WERI-Rb-1 (cell line): ENCODE measurements at regions not wholly inside any gene's neighbourhood (a gene's known extent, or its start where the extent isn't known, plus 50 kb on each side); places are given as distances from the start of the nearest gene placed in this dataset.

Experiments
- DNase-seq: peaks from one replicate; pipeline ENCODE4 v3.0.0-alpha.2; 2020
- H3K27ac ChIP-seq: fragments of 250-450 bp; sonication (Bioruptor Pico); 2 replicates; pipeline ENCODE4 v1.5.1; 2020; ENCODE audit warnings: mild to moderate bottlenecking, moderate library complexity
- H3K27me3 ChIP-seq: fragments of 250-450 bp; sonication (Bioruptor Pico); 2 replicates; pipeline ENCODE4 v1.5.1; 2021; ENCODE audit warnings: mild to moderate bottlenecking, low read depth, moderate library complexity; ENCODE audit not compliant: insufficient read depth, severe bottlenecking
- H3K36me3 ChIP-seq: fragments of 250-450 bp; sonication (Bioruptor Pico); 2 replicates; pipeline ENCODE4 v1.5.1; 2020; ENCODE audit warnings: mild to moderate bottlenecking, moderate library complexity
- H3K4me3 ChIP-seq: 2 replicates; pipeline ENCODE4 v1.5.1; 2011; ENCODE audit warnings: low read depth, mild to moderate bottlenecking, control low read depth, low read length
- H3K9me3 ChIP-seq: fragments of 250-450 bp; sonication (Bioruptor Pico); 2 replicates; pipeline ENCODE4 v1.5.1; 2021; ENCODE audit warnings: mild to moderate bottlenecking, moderate library complexity; ENCODE audit not compliant: severe bottlenecking
- CTCF ChIP-seq: IDR thresholded peaks from 2 replicates; pipeline ENCODE4 v1.5.1; 2011; ENCODE audit warnings: low read depth, mild to moderate bottlenecking, control low read depth, inconsistent platforms, low read length

GRCh38 chr17:79230576-79230975 is 156.0 kb downstream of the ENGASE start:
- Histone ChIP-seq H3K9me3 (no peaks in the 10 kb centered on the region), H3K36me3 (no peaks in the 10 kb centered on the region), H3K4me3 (no peak overlapping the region), H3K27ac (no peak overlapping the region), H3K27me3 (no peaks in the 10 kb centered on the region)
- no peak for DNase-seq
- TF ChIP-seq CTCF, result no peak

GRCh38 chr17:79226037-79226436 is 151.4 kb downstream of the ENGASE start:
- DNase-seq, result no peak
- Histone ChIP-seq H3K27me3 (no peaks in the 10 kb centered on the region), H3K9me3 (no peaks in the 10 kb centered on the region), H3K36me3 (no peaks in the 10 kb centered on the region), H3K4me3 (no peak overlapping the region), H3K27ac (no peak overlapping the region)
- TF ChIP-seq CTCF, result no peak

- Histone ChIP-seq H3K27me3 (no peaks in the 10 kb centered on the region), H3K4me3 (no peak overlapping the region), H3K9me3 (no peaks in the 10 kb centered on the region), H3K36me3 (no peaks in the 10 kb centered on the region), H3K27ac (peak overlapping the region; percentile 62; the same call in 1 of the 2 replicates)
- DNase-seq, result no peak
- no peak for TF ChIP-seq CTCF
These were observed 150.3 kb downstream of the ENGASE start for GRCh38 chr17:79224903-79225302.

GRCh38 chr17:79224476-79224875 is 149.9 kb downstream of the ENGASE start:
- Histone ChIP-seq H3K4me3 (no peak overlapping the region), H3K9me3 (no peaks in the 10 kb centered on the region)

GRCh38 chr17:79223953-79224352 is 149.3 kb downstream of the ENGASE start:
- H3K4me3 ChIP-seq, result no peak overlapping the region
- H3K27ac ChIP-seq, result peak overlapping the region; percentile 62
- no peaks in the 10 kb centered on the region for H3K36me3 ChIP-seq
- no peak for TF ChIP-seq CTCF
- H3K27me3 ChIP-seq, result no peaks in the 10 kb centered on the region
- no peaks in the 10 kb centered on the region for H3K9me3 ChIP-seq
- DNase-seq, result peak; percentile 90

More at GRCh38 chr17:79224476-79224875, 149.9 kb downstream of the ENGASE start:
- no peak for TF ChIP-seq CTCF
- Histone ChIP-seq H3K36me3 (no peaks in the 10 kb centered on the region), H3K27me3 (no peaks in the 10 kb centered on the region), H3K27ac (peak overlapping the region; percentile 62)
- no peak for DNase-seq

GRCh38 chr17:79223471-79223870 is 148.8 kb downstream of the ENGASE start:
- 0 out of 2 replicates have a peak, but pooled peaks have one; percentile 27 for TF ChIP-seq CTCF
- no peaks in the 10 kb centered on the region for H3K9me3 ChIP-seq
- H3K4me3 ChIP-seq, result no peak overlapping the region
- no peaks in the 10 kb centered on the region for H3K36me3 ChIP-seq
- H3K27me3 ChIP-seq, result no peaks in the 10 kb centered on the region
- peak overlapping the region; percentile 62 for H3K27ac ChIP-seq
- peak; percentile 82 for DNase-seq
